ENCODE measurements at regions not wholly inside any gene's neighbourhood (a gene's known extent, or its start where the extent isn't known, plus 50 kb on each side); places are given as distances from the start of the nearest gene placed in this dataset.

DNA sequence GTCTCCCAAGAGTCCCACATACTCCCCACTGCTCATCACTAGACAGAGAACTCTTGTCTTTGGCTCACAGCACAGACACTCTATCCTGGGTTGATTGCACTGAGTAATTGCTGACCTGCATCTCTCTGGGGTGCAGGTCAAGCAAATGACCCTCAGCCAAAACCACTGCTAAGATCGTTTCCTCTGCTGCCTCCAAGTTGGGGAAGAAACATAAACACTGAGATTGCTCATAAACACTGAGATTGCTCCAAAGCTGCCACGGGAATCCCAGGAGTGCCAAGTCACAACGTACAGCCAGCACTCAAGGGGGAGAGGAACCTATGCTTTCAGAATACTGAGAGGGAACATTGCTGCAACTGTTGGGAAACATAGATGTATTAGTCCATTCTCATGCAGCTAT, 1402.1 kb upstream of the ACO1 start:
- dilution Hi-C loops (cut with MboI; ENCODE audit: extremely low pct_ligation_motif_present, low sequenced_read_pairs), result no loop called here
- H3K36me3 ChIP-seq (ENCODE audit: control insufficient read depth in 2 of 2, extremely low read depth in 1 of 2, insufficient read depth in 2 of 2, low read length in 2 of 2), result no peaks in the 10 kb centered on the region
- no peak for TF ChIP-seq GATA2 (IDR thresholded peaks at IDR 0.05; ENCODE audit: insufficient read depth, insufficient read length, low read depth, low read length)
- no peak for TF ChIP-seq MYC (IDR thresholded peaks at IDR 0.05; ENCODE audit: low read depth, low read length)
- TF ChIP-seq, protein P1, sequence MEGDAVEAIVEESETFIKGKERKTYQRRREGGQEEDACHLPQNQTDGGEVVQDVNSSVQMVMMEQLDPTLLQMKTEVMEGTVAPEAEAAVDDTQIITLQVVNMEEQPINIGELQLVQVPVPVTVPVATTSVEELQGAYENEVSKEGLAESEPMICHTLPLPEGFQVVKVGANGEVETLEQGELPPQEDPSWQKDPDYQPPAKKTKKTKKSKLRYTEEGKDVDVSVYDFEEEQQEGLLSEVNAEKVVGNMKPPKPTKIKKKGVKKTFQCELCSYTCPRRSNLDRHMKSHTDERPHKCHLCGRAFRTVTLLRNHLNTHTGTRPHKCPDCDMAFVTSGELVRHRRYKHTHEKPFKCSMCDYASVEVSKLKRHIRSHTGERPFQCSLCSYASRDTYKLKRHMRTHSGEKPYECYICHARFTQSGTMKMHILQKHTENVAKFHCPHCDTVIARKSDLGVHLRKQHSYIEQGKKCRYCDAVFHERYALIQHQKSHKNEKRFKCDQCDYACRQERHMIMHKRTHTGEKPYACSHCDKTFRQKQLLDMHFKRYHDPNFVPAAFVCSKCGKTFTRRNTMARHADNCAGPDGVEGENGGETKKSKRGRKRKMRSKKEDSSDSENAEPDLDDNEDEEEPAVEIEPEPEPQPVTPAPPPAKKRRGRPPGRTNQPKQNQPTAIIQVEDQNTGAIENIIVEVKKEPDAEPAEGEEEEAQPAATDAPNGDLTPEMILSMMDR (IDR thresholded peaks at IDR 0.05; ENCODE audit: extremely low read depth in 1 of 2, insufficient read depth in 1 of 2, low read depth in 1 of 2, low read length in 2 of 2), result no peak
- no peak for TF ChIP-seq EZH2 (IDR thresholded peaks at IDR 0.05; ENCODE audit: borderline replicate concordance, low read depth, low read length, severe bottlenecking)
- TF ChIP-seq, protein P2, sequence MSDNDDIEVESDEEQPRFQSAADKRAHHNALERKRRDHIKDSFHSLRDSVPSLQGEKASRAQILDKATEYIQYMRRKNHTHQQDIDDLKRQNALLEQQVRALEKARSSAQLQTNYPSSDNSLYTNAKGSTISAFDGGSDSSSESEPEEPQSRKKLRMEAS (IDR thresholded peaks at IDR 0.05; ENCODE audit: insufficient read depth, insufficient read length), result no peak
- no peak for TF ChIP-seq POLR2AphosphoS5 (IDR thresholded peaks at IDR 0.05; ENCODE audit: insufficient read depth, low read depth, low read length)
- no peak for TF ChIP-seq POLR2A (IDR thresholded peaks at IDR 0.05; ENCODE audit: low read depth, low read length)
- TF ChIP-seq FOS (IDR thresholded peaks at IDR 0.05; ENCODE audit: borderline replicate concordance, insufficient read depth, low read length), result no peak
- no peak for TF ChIP-seq JUN (IDR thresholded peaks at IDR 0.05; ENCODE audit: borderline replicate concordance, insufficient read depth, insufficient read length, low read depth)

More for the DNA sequence above, 1402.1 kb upstream of the ACO1 start:
- no peak overlapping the region for H3K9ac ChIP-seq (replicated peaks; ENCODE audit: extremely low read depth, insufficient read depth, low read length)
- no peak for FAIRE-seq
- peaks cover 4% of the 10 kb centered on the region for H3K9me3 ChIP-seq (replicated peaks; ENCODE audit: control insufficient read depth, insufficient read depth, low read length)
- no peak overlapping the region for H2AFZ ChIP-seq (ENCODE audit: low read depth, low read length)
- H3K27ac ChIP-seq (ENCODE audit: insufficient read depth, low read depth, low read length), result no peak overlapping the region
- no peaks in the 10 kb centered on the region for H3K79me2 ChIP-seq (ENCODE audit: control insufficient read depth, insufficient read depth, low read length)
- ChIA-PET CTCF (no interaction called here), POLR2A (no interaction called here)
- no peaks in the 10 kb centered on the region for H4K20me1 ChIP-seq (replicated peaks; ENCODE audit: control insufficient read depth, extremely low read depth, insufficient read depth, low read length)
- H3K4me3 ChIP-seq (replicated peaks in 1 of 3; ENCODE audit: insufficient read depth in 1 of 3, low read depth in 1 of 3, low read length in 3 of 3), result no peak overlapping the region
- H3K4me2 ChIP-seq (ENCODE audit: insufficient read depth, low read length), result no peak overlapping the region
- DNase-seq (ENCODE audit: low read depth, low spot score), result no peak
- intact Hi-C loops (cut with micrococcal nuclease), result no loop called here
- no peaks in the 10 kb centered on the region for H3K9me1 ChIP-seq (replicated peaks; ENCODE audit: control insufficient read depth, extremely low read depth, insufficient read depth, low read length)
- BruUV-seq (replicated peaks), result no TSS peak
- H3K4me1 ChIP-seq (ENCODE audit: control insufficient read depth, extremely low read depth, insufficient read depth, low read length), result no peaks in the 10 kb centered on the region
- H3K27me3 ChIP-seq (ENCODE audit: control insufficient read depth in 2 of 2, insufficient read depth in 2 of 2, low read length in 2 of 2), result no peaks in the 10 kb centered on the region
